ENCODE measurements at regions not wholly inside any gene's neighbourhood (a gene's known extent, or its start where the extent isn't known, plus 50 kb on each side); places are given as distances from the start of the nearest gene placed in this dataset.

GRCh38 chr2:151111599-151112278, 149.9 kb downstream of the RBM43 start:
- no peak for TF ChIP-seq ZNF671 (CRISPR knock-in tag; IDR thresholded peaks at IDR 0.05)
- no peak for TF ChIP-seq CTCF (IDR thresholded peaks at IDR 0.05)
- no peak for TF ChIP-seq HMGXB4 (CRISPR knock-in tag; IDR thresholded peaks at IDR 0.05)
- no peak for TF ChIP-seq CREB1 (CRISPR knock-in tag; IDR thresholded peaks at IDR 0.05)

Data from WTC11 (cell line).